Endothelial cell of umbilical vein (primary cell): ENCODE measurements at regions not wholly inside any gene's neighbourhood (a gene's known extent, or its start where the extent isn't known, plus 50 kb on each side); places are given as distances from the start of the nearest gene placed in this dataset.

ENCODE experiments used
- CTCF ChIP-seq, 2 donors: IDR thresholded peaks; 1 replicate in 1 of 2; 2 replicates in 1 of 2; pipeline ENCODE4 v1.5.1; 2011; ENCODE audit warnings: low read length in 2 of 2, mild to moderate bottlenecking in 2 of 2, moderate library complexity in 2 of 2, control low read depth in 1 of 2, inconsistent platforms in 1 of 2, low read depth in 1 of 2; ENCODE audit not compliant: insufficient read depth in 1 of 2; ENCODE audit errors: extremely low read depth in 1 of 2
- EZH2 ChIP-seq: IDR thresholded peaks from 2 replicates; pipeline ENCODE4 v1.6.1; 2012; ENCODE audit warnings: borderline replicate concordance, low read depth, mild to moderate bottlenecking, moderate library complexity, low read length, inconsistent platforms; ENCODE audit not compliant: severe bottlenecking
- MYC ChIP-seq: IDR thresholded peaks from one replicate; pipeline ENCODE4 v1.6.1; 2011; ENCODE audit warnings: mild to moderate bottlenecking, low read depth, low read length
- POLR2A ChIP-seq: IDR thresholded peaks from 2 replicates; pipeline ENCODE4 v1.6.1; 2012; ENCODE audit warnings: low read depth, mild to moderate bottlenecking, control low read depth, low read length
- TF ChIP-seq, protein P1 (sequence below): IDR thresholded peaks from 2 replicates; pipeline ENCODE4 v1.6.1; 2011; ENCODE audit not compliant: insufficient read depth, insufficient read length

GRCh38 chrX:102847362-102847761, 89.7 kb upstream of the RAB40AL start:
- no peak for TF ChIP-seq CTCF (IDR thresholded peaks at IDR 0.05; ENCODE audit: extremely low read depth in 1 of 2, insufficient read depth in 1 of 2, low read depth in 1 of 2, low read length in 2 of 2)
- no peak for TF ChIP-seq EZH2
- TF ChIP-seq POLR2A: no peak
- TF ChIP-seq MYC: no peak
- TF ChIP-seq, protein P1, sequence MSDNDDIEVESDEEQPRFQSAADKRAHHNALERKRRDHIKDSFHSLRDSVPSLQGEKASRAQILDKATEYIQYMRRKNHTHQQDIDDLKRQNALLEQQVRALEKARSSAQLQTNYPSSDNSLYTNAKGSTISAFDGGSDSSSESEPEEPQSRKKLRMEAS: no peak
